ENCODE measurements at regions not wholly inside any gene's neighbourhood (a gene's known extent, or its start where the extent isn't known, plus 50 kb on each side); places are given as distances from the start of the nearest gene placed in this dataset.

DNA sequence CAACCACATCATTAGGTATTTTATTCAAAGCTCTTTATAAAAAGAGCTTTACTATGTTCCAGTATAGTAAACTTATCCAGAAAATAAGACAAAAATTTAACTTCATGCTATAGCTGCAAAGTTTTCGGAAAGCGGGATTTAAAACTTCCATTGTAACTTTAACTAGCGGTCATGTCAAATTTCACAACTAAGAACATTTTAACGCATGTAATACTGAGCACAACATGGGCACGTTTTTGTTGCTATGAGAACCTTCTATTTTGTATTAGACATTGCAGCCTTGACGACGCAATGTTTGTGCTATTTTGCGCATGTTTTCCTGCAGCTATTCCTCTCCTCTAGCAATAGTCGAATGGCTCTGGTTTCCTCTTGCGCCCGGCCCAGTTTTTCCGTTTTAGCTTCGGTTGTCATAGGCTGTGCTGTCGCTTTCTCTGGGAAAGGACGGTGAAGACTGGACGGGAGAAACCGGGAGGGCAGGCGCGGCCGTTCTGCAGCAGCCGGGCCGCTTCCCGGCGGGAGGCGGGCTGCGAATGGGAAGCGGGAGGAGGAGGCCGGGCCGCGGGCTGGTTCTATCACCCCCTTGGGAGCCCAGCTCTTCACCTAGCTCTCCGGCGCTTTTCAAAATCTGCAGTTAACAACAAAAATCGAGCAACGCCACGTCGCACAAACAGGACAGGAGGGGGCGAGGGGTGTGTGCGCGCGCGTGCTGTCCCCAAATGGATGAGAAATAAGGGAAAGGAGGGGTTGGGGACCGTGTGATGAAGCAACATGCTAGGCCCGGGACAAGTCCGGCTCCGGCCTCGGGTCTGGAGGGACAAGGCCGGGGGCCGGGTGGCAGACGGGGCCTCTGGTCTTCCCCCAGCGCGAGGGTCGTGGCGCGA is 105.3 kb upstream of the HNRNPU start:
- TF ChIP-seq FOXK2 (IDR thresholded peaks at IDR 0.05) (no peak), LEF1 (IDR thresholded peaks at IDR 0.05; ENCODE audit: borderline replicate concordance) (no peak), ARNT (IDR thresholded peaks at IDR 0.05) (no peak), FOXM1 (IDR thresholded peaks at IDR 0.05; ENCODE audit: borderline replicate concordance) (peak; percentile 12; the same call in 1 of the 2 replicates)

All from HEK293T (cell line).